IPS-NIHi7 (cell line): ENCODE measurements at regions not wholly inside any gene's neighbourhood (a gene's known extent, or its start where the extent isn't known, plus 50 kb on each side); places are given as distances from the start of the nearest gene placed in this dataset.

Source experiments
- DNase-seq: peaks from one replicate; pipeline ENCODE4 v3.0.0; 2012; ENCODE audit warnings: mixed read lengths; ENCODE audit errors: extremely low spot score

DNA sequence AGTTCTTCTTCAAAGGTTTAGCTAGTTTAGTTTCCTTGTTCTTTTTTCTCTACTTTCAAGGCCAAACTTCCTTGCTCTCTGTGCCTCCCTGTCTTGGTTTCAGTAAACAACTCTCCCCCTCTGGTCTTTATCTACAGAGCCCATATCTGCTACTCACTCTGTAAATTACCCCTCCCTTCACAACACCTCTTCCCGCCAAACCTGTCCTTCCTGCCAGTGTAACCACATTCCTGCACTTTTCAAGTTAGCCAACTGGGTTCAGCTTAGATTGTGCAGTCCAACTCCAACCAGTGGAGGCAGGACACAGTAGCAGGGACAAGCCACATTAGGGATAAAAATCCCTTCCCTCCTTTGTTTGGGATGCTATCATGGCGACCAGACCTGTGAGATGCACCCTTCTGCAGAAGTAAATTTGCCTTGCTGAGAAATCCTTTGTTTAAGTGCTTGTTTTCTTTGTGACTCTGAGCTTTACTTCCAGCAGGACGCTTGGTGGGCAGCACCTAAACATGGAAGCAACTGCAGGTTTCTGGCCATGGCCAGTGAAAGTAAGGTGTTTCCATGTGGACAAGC lies 706.0 kb downstream of the KCNJ3 start:
- no peak for DNase-seq

DNA sequence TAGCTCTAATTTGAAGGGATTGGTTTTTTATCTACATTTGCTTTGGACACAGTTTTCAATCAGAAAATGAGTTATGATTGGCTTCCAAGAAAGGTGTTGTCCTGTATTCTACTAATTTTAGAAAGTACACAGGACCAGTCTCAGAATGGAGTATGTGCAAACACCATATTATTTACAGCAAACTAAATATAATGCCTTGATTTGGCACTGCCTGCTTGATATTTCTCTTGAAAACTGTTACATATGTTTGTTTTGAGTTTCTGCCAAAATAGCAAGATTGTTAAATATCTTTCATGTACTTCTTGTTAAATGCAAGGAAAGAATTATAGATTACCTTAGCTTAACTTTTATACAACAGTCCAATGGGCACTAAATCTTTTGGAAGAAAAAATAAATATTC lies 694.9 kb downstream of the KCNJ3 start:
- DNase-seq = no peak

DNA sequence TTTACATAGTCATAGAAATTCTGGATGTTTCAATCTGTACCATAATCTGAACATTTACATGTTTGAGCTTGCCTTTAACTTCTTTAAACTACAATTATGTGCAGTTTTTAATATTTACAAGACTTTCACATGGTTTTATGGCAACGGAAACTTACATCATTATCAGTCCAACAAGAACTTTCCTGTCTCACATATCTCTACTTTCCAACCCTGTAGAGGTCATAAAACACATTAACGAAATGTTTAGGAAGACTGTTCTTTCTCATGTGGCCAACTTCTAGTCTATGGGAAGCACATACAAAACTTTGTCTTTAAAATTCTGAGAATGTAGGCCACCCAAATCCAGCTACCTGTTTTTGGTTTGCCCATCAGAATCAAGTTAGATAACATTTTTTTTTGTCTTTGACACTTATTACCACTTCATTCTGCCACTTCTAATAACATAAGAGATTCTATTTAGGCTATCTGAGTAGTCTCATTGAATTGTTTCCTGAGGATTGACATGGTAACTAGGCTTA lies 693.2 kb downstream of the KCNJ3 start:
- no peak for DNase-seq

DNA sequence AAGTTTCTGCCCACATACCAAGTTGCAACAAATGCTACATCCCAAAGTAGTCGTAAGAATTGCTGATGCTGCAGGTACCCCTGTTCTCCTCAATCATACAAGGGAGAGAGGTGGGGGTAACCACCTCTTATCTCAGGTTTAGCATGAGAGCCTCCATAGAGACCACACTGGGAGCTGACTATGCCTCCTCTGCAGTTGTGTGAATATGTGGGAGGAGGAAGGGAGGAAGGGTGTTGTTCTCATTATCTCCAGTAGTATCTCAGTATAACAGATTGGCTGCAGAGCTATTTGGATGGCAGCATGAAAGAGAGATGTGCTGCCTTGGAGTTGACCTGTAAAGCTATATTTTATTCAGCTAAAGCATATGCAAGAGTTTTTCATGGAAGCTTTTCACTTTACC lies 690.7 kb downstream of the KCNJ3 start:
- no peak for DNase-seq

DNA sequence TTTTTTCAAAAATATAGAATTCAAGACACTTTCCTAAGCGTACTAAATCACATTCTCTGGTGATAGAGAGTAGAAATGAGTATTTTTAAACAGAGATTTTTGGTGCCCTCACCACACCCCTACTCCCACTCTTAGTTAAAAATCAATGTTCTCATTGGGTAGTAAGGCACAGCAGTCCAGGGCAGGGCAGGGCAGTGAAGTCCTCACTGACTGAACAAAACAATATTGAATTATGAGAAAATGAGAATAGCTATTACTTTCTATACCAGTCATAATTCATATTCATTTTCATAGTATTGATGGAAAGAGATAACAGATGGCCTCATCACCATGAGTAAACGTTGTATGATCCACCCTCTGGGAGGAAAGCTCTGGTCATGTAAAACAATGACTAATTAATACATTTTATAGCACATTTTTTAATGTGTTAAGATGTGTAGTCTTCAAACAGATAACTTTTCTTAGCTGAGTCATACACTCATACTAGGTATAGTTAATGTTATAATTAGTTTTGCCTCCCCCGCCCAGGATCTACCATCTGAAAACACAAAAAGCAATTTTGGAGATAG lies 686.1 kb downstream of the KCNJ3 start:
- no peak for DNase-seq

DNA sequence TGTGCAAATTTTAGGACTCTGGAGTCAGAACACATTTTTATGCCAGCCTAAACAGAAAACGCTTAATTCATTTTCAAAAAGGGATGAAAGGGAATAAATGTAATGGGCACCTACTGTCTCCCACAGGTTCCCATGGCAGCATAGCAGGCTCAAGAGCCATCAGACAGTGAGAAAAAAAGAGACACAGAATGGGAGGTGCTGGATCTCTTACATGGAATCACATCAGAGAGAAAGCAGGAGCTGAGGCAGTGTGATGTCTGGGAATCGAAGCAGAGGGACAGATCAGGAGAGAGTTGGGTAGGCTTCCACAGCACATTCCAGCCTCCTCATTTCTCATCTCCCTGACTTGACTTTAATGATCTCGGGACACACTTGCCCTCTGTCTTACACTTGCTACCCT lies 684.3 kb downstream of the KCNJ3 start:
- no peak for DNase-seq

DNA sequence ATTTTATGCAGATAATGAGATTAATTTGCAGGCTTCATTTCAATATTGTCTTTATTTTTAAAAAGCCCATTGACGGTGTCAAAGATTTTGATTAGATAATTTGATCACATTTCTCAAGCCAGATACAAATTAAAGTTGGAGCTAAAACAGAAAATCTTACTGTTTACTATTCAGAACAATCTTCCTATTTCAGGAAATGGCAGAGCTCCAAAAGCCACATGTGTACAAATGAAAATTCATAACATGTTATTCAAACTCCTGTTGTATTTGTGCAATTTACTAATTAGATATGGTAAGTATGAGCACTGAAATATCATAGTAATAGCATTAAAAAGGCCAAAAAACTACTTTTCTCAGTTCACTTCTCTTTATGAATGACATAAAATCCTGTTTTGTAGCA lies 682.9 kb downstream of the KCNJ3 start:
- DNase-seq = no peak

DNA sequence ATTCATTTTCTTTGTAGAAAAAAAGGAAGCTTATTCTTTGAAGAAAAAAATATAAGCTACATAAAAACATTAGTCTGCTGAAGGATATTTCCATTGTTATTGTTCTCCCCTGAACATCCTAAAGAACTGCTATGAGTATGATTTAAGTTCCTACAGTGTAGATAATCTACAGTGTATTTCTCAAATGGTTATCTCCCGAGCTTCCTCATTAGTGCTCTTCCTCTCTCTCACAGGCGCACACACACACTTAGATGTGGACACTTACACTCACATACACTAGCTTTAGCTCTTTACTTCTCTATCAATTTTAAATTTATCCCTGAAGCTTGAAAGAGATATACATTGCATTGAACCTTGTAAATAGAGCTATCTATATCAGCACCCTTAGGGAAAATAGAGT lies 681.0 kb downstream of the KCNJ3 start:
- no peak for DNase-seq

DNA sequence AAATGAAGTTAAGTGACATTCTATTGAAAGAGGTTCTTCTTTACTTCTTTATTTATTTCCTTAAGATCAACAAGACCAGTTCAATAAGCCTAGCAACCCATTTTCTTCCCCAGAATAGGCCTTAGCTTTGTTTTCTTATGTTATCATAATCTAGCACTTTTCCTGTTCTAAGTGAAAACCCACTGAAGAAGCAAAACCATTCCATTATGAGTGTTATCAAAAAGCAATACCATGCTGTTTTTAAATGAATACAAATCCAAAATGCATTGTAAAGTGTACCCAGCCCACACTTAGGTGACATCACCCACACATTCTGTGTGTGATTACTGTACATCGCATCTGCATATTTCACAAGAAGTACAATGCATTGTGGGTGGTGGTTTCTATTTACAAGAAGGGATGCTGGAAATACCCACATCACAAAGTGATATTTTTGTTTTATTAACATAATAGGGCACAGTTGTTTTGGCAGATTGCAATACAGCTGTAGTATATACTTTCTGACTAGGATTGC lies 679.5 kb downstream of the KCNJ3 start:
- DNase-seq = no peak

DNA sequence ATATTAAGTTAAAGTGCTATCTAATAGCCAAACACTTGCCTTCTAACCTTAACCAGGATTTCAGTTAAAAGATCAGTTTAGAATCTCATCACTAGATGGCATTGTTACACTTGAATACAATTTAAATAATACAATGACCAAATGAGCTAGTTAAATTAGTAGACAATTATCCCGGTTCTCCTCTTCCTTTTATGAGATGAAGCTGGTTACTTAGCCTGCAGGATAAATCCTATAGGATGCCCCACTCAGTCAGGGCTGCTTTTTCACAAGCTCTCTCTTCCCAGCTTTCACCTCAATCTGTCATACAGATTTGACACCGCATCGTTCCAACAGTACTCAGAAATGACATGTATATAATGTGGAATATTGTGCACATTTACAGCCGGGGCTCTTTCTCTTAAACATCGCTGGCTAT lies 678.8 kb downstream of the KCNJ3 start:
- peak; percentile 15 for DNase-seq

DNA sequence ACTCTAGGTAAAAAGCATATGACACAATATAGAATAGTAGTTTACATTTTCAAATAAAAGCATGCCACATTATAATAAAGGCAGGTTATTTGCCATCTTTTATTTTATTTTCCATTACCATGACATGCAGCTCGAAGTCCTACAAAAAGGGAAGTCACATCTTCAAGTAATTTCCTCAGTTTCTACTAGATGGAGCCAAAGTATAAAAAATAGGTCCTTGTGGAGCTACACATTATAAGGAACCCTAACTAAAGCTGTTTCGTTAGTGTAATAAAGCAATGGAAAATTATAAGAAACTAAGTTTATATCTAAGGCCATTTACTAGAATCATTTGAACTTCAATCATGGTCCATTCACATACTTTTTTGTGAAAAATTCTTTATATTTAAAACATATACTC lies 674.5 kb downstream of the KCNJ3 start:
- no peak for DNase-seq

DNA sequence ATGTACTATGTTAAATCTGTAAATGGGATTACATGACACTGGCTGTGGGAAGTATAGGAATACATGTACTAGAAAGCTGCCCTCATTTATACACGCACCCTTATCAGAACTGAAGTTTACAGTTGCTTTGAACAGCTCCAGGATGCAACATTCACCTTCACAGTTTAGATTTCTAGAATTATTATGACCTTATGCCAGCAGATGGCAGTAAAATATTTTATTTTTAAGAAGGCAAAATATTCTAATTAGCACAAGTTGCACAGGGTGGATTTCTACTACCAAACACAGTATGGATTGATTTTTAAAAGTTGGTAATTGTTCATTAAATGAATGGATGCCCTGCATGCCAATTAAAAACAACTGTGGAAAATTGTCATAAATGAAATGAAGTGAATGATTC lies 670.4 kb downstream of the KCNJ3 start:
- DNase-seq = no peak

DNA sequence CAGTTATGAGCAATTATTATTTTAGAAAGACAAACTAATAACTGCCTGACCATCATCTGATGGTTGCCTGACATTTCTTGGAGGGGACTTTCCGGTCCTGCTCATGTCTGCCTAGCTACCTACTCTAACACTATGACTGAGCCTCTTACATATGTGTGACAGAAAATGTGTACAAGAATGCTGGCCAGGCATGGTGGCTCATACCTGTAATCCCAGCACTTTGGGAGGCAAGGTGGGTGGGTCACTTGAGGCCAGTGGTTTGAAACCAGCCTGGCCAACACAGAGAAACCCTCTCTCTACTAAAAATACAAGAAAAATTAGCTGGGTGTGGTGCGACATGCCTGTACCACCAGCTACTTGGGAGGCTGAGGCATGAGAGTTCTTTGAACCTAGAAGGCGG lies 666.3 kb downstream of the KCNJ3 start:
- DNase-seq = no peak

DNA sequence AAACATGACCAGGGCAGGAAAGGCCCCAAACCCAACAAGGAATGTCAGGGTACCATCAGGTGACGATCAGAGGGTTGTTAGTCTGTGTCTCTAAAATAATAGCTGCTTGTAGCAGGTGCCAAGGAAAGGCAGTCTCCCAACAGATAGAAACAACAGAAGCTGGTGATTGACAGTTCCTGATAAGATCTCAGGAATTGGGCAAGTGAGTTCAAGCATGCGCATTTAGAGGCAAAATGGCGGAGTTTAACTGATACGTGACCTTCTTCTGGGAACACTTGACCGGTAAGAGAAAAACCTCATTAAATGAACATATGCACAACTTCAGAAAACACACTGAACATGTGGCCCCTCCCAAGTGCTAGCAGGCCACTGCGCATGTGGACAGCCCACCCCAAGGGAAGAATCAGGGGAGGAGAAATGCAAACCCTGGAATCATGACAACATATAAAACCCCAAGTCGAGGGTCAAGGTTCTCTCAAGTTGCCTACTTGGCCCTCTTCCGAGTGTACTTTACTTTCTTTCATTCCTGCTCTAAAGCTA lies 664.9 kb downstream of the KCNJ3 start:
- no peak for DNase-seq

DNA sequence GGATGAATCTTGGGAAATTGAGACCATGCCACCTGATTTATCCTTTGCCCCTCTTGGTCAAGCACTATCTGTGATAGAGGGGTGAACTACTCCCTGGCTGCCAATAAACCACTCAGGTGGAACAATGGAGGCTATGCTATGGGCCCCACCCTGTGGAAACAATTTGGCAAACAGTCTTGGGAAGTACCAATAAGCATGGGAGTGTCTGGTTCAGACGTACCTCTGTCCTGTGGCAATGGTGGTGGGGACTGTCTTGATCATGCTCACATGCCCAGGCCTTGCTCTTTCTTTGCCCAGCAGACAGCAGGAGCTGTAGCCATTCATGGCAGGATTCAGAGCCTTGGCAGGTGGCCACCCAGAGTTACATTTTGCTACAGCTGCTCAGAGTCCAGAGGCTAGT lies 658.7 kb downstream of the KCNJ3 start:
- DNase-seq = no peak

DNA sequence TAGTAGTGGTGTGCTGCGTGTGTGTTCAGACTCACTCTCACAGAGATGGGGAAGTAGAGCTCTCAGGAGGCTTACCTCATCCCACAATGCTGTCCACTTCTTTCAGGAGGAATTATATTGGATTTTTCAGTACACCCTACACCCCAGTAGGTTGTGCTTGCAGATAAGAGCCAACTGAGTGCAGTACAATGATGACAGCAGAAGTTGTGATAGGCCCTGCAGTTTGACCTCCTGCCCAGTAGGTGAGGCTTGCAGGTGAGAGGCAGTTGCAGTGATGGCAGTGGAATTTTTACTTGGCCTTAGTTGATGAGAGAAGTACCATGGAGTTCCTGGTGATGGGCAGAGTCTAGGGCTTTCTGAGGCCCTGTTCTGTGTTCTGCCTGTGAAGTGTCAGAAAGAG lies 657.8 kb downstream of the KCNJ3 start:
- DNase-seq = no peak

DNA sequence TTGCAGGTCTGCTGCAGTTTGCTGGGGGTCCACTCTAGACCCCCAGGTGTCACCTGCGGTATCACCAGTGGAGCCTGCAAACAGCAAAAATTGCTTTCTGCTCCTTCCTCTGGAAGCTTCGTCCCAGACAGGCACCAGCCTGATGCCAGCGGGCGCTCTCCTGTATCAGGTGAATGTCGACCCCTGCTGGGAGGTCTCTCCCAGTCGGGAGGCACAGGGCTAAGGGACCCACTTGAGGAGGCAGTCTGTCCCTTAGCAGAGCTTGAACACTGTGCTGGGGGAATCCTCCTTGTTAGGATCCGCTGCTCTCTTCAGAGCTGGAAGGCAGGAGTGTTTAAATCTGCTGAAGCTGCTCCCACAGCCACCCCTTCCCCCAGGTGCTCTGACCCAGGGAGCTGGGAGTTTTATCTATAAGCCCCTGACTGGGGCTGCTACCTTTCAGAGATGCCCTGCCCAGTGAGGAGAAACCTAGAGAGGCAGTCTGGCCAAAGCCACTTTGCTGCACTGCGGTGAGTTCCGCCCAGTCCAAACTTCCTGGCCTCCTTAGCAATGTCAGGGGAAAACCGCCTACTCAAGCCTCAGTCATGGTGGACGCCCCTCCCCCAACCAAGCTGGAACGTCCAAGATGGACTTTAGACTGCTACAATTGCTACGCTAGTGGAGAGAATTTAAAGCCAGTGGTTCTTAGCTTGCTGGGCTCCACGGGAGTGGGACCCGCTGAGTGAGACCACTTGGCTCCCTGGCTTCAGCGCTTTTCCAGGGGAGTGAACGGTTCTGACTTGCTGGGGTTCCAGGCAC lies 652.5 kb downstream of the KCNJ3 start:
- DNase-seq = no peak

DNA sequence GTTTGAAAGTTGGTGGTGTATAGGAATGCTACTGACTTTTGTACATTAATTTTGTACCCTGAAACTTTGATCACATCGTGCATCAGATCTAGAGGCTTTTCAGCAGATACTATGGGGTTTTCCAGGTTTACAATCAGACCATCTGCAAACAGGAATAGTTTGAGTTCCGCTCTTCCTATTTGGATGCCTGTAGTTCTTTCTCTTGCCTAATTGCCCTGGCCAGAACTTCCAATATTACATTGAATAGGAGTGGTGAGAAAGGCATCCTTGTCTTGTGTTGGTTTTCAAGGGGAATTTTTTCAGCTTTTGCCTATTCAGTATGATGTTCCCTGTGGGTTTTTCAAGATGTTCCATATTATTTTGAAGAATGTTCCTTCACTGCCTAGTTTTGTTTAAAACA lies 633.5 kb downstream of the KCNJ3 start:
- no peak for DNase-seq

DNA sequence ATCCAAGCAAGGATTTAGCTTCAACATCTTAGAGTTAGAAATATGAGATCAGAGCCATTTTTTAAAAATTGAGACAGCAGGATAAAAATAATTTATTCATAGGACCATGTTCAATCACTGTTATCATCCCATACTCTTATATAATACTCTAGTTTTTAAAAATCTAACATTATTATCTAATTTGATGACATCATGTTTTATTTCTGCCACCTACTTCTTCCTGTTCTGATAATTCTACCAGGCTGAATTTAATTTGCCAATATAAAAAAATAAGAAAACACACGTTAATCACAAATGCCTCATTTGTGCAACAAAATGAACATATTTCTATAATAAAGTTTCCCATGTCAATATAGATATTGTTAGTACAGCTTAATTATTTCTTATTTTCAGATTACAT lies 621.7 kb downstream of the KCNJ3 start:
- DNase-seq = no peak

DNA sequence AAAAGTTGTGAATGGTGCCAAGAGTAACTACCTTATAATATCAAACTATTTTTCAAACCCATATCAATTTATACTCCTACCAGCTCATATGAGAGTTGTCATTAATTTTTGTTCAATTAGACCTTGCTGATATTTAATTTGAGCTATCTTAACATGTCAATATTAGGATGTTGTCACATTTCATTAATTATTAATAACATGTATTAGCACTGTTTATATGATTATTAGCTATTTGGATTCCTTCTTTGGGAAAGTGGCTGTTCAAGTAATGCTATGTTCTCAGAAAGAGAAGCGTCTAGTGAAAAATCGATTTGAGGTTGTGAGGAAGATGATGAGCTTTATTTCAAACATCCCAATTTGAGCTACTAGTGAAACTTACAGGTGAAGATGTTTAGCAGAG lies 620.2 kb downstream of the KCNJ3 start:
- no peak for DNase-seq

DNA sequence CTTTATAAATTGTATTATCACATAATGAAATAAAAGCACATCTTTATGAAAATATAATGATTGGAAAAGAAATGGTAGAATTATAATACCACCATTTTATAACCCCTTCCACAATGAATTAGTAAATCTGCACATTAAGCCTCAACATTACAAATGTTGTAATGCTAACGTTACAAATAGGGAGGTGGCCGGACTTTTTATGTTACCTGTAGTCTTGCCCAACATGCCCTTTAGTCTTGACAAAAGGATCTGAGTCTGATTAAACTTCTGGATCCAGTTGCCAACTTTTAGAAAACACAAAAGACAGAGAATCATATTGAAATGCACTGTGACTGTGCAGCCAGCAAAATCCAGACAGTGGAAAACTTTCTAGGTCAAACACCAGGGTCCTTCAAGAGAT lies 617.3 kb downstream of the KCNJ3 start:
- DNase-seq = no peak

DNA sequence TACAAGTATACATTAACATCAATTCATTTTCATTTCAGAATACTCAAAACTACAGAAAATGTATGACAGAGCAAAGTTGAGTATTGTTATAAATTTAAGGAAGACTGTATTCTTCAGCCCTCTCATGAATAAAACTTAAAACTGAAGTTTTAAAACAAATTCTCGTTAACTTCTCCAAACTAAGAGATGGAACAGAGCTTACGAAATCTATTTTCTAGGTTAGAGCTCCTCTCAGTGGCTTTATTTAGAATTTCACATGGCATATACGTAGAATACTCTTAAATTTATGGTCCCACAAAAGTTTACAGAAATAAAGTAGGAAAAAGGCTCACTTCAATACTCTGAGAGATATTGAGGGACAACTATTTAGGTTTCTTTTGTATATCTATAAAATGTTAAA lies 612.1 kb downstream of the KCNJ3 start:
- DNase-seq = peak; percentile 19

DNA sequence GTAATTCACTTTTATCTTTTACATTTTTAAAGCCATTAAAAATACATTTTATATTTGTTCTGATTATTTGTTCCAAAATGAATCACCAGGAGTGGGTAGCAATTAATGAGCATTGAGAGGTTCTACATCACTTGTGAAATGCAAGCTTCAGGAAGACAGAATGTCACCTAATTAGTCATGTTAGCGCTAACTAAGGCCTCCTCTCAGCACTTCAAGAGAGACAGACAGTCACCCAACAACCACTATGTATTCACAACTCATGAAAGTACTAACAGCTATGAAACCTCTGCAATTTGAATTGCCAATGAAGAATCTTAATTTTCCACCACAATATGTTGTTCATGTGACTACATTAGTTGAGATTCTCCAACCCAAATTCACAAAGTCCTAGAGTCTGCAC lies 611.0 kb downstream of the KCNJ3 start:
- DNase-seq = no peak
